ENCODE measurements at regions not wholly inside any gene's neighbourhood (a gene's known extent, or its start where the extent isn't known, plus 50 kb on each side); places are given as distances from the start of the nearest gene placed in this dataset.

DNA sequence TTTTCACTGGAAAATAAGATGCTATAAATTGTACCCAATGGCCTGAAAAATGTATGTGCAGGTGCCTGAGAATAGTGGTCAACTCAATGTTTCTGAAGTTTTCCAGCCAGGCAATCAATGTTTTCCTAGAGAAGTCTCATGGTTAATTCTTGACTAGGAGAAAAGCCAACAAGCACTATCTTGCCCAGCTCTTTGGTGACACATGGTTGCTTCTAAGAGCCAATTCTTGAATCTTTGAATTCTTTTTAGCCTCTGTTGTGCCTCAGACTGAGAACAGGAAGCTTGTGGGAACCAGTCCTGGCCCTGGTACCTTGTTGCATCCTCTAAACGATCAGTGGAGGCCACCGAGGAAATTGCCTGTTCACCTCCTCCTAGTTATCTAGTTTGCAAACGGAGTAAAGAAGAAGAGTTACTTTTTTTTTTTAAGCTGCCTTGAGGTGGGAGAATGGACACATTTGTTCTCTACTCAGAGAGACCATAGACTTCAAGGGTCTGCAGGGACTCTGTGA lies 144.0 kb upstream of the MKLN1 start:
- no peak for DNase-seq (ENCODE audit: low read depth)

DNA sequence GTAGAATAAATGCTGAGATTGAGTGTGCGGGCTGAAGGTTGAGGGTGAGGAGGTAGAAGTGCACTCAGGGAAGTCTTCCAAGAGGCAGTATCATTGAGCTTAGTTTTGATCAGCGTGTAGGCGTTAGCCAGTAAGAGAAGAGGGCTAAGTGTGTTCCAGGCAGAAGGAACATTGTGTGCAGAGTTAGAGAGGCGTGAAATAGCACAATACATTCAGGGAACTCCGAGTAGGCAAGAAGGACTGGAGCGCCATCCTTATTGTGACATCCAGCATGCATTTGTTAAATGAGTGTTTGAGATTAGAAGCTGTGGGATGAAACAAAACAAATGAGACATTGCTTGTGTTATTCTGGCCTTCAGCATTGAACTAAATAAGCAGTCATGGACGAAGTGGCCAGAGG lies 140.9 kb upstream of the MKLN1 start:
- DNase-seq (ENCODE audit: low read depth), result no peak

GRCh38 chr7:131188367-131189339 lies 139.0 kb upstream of the MKLN1 start:
- peak; percentile 81 for DNase-seq (ENCODE audit: low read depth)

GRCh38 chr7:131189488-131189887 lies 138.2 kb upstream of the MKLN1 start:
- no peak for DNase-seq (ENCODE audit: low read depth)

GRCh38 chr7:131190146-131190545 lies 137.5 kb upstream of the MKLN1 start:
- no peak for DNase-seq (ENCODE audit: low read depth)

- DNase-seq (ENCODE audit: low read depth), result no peak
Observed at GRCh38 chr7:131190581-131190980, 137.1 kb upstream of the MKLN1 start.

DNA sequence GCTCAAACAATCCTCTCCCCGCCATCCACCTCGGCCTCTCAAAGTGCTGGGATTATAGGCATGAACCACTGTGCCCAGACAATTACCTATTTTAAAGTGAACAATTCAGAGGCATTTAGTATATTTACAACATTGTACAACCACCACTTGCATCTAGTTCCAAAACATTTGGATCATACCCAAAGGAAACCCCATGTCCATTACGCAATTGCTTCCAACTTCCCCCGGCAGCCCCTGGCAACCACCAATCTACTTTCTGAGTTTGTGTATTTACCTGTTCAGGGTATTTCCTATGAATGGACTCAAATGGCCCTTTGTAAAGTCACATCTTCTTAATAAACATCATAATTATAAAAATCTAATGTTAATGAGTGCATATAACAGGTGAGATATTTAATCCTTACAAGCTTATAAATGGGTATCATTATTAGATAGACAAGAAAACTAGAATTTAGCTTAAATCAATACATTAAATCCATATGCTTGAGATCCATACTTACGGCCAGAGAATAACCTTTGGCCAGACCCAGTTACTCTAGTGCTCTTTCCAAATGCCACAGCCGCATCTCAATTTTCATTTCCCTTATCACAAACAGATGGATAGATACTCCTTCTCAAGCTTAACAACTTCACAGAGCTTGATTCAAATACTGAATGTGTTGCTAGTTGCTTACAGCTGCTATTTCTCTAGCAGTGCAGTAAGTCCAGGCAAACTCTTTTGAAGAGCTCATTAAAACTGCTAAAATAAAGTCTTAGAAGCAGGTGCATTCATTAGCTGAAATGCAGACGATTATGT lies 133.4 kb upstream of the MKLN1 start:
- peak; percentile 24 for DNase-seq (ENCODE audit: low read depth)

GRCh38 chr7:131196803-131197202 lies 130.9 kb upstream of the MKLN1 start:
- DNase-seq (ENCODE audit: low read depth), result no peak

GRCh38 chr7:131197920-131198615 lies 129.6 kb upstream of the MKLN1 start:
- no peak for DNase-seq (ENCODE audit: low read depth)

DNA sequence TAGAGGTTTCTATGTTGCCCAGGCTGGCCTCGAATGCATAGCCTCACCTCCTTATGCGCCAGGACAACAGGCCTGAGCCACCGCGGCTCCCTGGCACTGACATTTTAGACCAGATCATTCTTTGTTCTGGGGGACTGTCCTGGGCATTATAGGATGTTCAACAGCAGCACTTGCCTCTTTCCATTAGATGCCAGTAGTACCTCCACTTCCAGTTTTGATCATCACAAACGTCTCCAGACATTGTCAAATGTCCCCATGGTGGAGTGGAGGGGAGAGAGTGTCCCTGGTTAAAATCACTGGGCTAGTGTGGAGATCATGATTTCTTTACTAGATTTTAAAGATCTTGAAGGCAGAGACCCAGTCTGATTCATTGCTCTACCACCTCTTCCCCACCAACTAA lies 125.2 kb upstream of the MKLN1 start:
- no peak for DNase-seq (ENCODE audit: low read depth)

GRCh38 chr7:131203291-131203976 lies 124.2 kb upstream of the MKLN1 start:
- DNase-seq (ENCODE audit: low read depth), result no peak

DNA sequence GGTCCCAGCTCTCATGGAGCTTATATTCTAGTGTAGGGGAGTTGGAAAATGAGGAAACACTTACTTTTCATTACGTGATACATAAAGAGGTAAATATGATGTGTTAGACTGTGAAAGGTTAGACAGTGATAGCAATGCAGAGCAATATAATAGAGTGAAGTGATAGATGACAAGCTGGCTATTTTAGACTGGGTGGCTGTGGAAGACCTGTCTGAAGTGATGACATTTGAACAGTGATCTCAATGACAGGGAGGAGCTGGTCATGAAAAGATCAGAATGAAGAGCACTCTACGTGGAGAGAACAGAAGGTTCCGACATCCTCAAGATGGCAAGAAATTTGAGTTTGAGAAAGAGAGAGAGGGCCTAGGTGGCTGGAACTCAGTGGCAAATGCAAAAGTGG lies 118.9 kb upstream of the MKLN1 start:
- no peak for DNase-seq (ENCODE audit: low read depth)

DNA sequence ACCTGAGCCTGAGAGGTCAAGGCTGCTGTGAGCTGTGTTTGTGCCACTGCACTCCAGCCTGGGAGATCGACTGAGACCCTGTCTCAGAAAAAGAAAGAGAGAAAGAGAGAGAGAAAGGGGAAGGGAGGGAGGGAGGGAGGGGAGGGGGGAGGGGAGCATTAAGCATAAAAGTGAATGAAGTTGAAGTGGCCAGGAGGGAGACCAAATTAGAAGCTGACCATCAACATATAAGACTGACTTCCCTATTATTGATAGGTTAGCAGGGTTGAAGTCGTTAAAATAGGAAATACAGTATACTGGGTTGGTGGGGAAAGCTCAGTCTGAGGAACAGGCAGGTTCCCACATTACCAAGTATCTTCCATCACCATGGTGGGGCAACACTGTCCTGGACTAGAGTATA lies 117.1 kb upstream of the MKLN1 start:
- DNase-seq (ENCODE audit: low read depth), result no peak

GRCh38 chr7:131211500-131211899 lies 116.2 kb upstream of the MKLN1 start:
- no peak for DNase-seq (ENCODE audit: low read depth)

DNA sequence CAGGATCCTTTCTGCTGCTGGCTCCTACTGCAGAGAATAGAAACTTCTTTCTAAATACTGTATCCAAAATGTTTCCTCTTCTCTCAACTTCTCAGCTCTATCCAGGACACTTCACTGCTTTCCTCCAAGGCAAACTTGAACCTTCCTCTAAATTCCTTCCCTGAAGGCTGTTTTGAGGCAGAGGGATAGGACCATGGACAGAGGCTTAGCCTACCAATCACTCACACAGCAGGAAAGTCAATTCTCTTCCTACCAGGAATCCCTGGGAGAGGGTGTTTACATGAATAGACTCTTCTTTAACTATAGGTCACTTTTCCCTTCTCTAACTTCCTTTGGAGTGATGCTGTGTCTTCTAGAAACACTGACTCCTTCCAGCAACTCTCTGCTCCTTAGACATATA lies 115.6 kb upstream of the MKLN1 start:
- no peak for DNase-seq (ENCODE audit: low read depth)

- DNase-seq (ENCODE audit: low read depth), result no peak
Observed at GRCh38 chr7:131218727-131219128, 108.9 kb upstream of the MKLN1 start.

- no peak for DNase-seq (ENCODE audit: low read depth)
Observed at GRCh38 chr7:131219312-131220041, 108.2 kb upstream of the MKLN1 start.

GRCh38 chr7:131221061-131221460 lies 106.6 kb upstream of the MKLN1 start:
- DNase-seq (ENCODE audit: low read depth), result no peak

DNA sequence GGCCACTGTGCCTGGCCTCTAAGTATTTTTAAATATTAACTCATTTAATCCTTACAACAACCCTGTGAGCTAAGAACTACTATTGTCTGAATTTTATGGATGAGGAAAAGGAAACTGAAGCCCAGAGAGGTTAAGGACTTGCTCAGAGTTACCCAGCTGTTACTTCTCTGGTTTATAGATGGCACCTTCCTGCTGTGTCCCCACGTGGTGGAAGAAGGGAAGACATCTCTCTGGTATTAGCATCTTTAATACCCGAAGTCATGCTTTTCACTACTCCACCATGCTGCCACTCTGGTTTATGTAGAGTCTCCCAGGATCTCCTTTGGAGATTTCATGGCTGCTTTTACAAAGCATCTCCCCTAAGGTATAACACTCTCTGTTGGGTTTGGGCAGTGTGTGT lies 105.5 kb upstream of the MKLN1 start:
- DNase-seq (ENCODE audit: low read depth), result no peak

- DNase-seq (ENCODE audit: low read depth), result no peak
Observed at GRCh38 chr7:131223151-131223550, 104.5 kb upstream of the MKLN1 start.

DNA sequence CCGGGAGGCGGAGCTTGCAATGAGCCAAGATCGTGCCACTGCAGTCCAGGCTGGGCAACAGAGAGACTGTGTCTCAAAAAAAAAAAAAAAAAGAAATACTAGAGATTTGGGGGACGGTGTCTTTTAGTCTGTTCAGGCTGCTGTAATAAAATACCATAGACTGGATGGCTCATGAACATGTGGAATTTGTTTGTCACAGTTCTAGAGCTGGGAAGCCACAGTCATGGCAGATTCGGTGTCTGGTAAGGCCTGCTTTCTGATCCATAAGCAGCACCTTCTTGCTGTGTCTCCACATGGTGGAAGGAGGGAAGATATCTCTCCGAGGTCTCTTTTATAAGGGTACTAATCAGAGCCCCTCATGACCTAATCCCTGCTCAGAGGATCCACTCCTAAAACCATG lies 102.7 kb upstream of the MKLN1 start:
- DNase-seq (ENCODE audit: low read depth), result no peak
